Natural killer cell (primary cell): ENCODE measurements at regions not wholly inside any gene's neighbourhood (a gene's known extent, or its start where the extent isn't known, plus 50 kb on each side); places are given as distances from the start of the nearest gene placed in this dataset.

ENCODE experiments used
- ATAC-seq, 3 donors: fragments of 150-1000 bp in 2 of 3; fragments of 200-7000 bp in 1 of 3; cut with Tn5 transposase; 1 replicate in 1 of 3; 2 replicates in 2 of 3; pipeline ENCODE4 v1.10.0; 2021; ENCODE audit warnings: mild to moderate bottlenecking in 2 of 3, moderate library complexity in 2 of 3
- DNase-seq, 2 donors: peaks; one replicate each; pipeline versions ENCODE4 v3.0.0 to v3.0.0-alpha.2; 2013 to 2021; ENCODE audit warnings: mixed read lengths in 1 of 2
- H3K27ac ChIP-seq: one replicate; pipeline ENCODE4 v1.5.1; 2013; ENCODE audit warnings: mild to moderate bottlenecking, low read length
- H3K27me3 ChIP-seq: one replicate; pipeline ENCODE4 v1.6.1; 2013; ENCODE audit warnings: low read length; ENCODE audit not compliant: control insufficient read depth, insufficient read depth
- H3K36me3 ChIP-seq: one replicate; pipeline ENCODE4 v1.6.1; 2013; ENCODE audit warnings: low read length; ENCODE audit not compliant: control insufficient read depth, insufficient read depth
- H3K4me1 ChIP-seq: one replicate; pipeline ENCODE4 v1.6.1; 2013; ENCODE audit warnings: low read length; ENCODE audit not compliant: control insufficient read depth, insufficient read depth
- H3K4me3 ChIP-seq: one replicate; pipeline ENCODE4 v1.5.1; 2013; ENCODE audit warnings: low read length
- H3K9me3 ChIP-seq: one replicate; pipeline ENCODE4 v1.6.1; 2013; ENCODE audit warnings: low read length; ENCODE audit not compliant: control insufficient read depth, insufficient read depth
- H3K27ac Mint-ChIP-seq, 2 donors: one replicate each; pipeline ENCODE4 v1.8.0; 2022; ENCODE audit warnings: mild to moderate bottlenecking in 2 of 2, mixed read lengths in 2 of 2, moderate library complexity in 1 of 2
- H3K27me3 Mint-ChIP-seq, 2 donors: one replicate each; pipeline ENCODE4 v1.8.0; 2022; ENCODE audit warnings: low read depth in 2 of 2, mixed read lengths in 2 of 2
- H3K36me3 Mint-ChIP-seq: one replicate; pipeline ENCODE4 v1.8.0; 2022; ENCODE audit warnings: mixed read lengths
- H3K4me1 Mint-ChIP-seq, 2 donors: one replicate each; pipeline ENCODE4 v1.8.0; 2022; ENCODE audit warnings: mixed read lengths in 2 of 2
- H3K4me3 Mint-ChIP-seq: one replicate; pipeline ENCODE4 v1.8.0; 2022; ENCODE audit warnings: mild to moderate bottlenecking, moderate library complexity, mixed read lengths
- H3K9me3 Mint-ChIP-seq, 2 donors: one replicate each; pipeline ENCODE4 v1.8.0; 2022; ENCODE audit warnings: mixed read lengths in 2 of 2
- CTCF ChIP-seq: fragments of 200-600 bp; IDR thresholded peaks from one replicate; pipeline ENCODE4 v1.8.0; 2022; ENCODE audit warnings: antibody characterized with exemption
- WGBS: methylation state at CpG from one replicate; pipeline ENCODE4 v1.1.7; 2013; ENCODE audit warnings: missing lambda C conversion rate; ENCODE audit not compliant: insufficient coverage; 5-methylcytosine and 5-hydroxymethylcytosine counted together
- intact Hi-C: fragments of 100-400 bp; cut with micrococcal nuclease; formaldehyde crosslinking; loops from one replicate; pipeline ENCODE4 v1.14.2; 2022

- TF ChIP-seq CTCF = no peak
- H3K4me3 ChIP-seq = no peak overlapping the region
- no peak for DNase-seq
- intact Hi-C loops = no loop called here
- no peaks in the 10 kb centered on the region for H3K27me3 ChIP-seq
- Mint-ChIP-seq H3K9me3 (no peaks in the 10 kb centered on the region), H3K27me3 (peaks cover 0 to 4% of the 10 kb centered on the region in 2 donors), H3K4me1 (no peaks in the 10 kb centered on the region), H3K27ac (no peak overlapping the region), H3K4me3 (no peak overlapping the region), H3K36me3 (no peaks in the 10 kb centered on the region)
- no peak for ATAC-seq
- 92% methylated on average over 4 of the region's 6 CpGs for WGBS
- H3K4me1 ChIP-seq = no peaks in the 10 kb centered on the region
- no peaks in the 10 kb centered on the region for H3K9me3 ChIP-seq
- no peak overlapping the region for H3K27ac ChIP-seq
- no peaks in the 10 kb centered on the region for H3K36me3 ChIP-seq
These were observed 112.2 kb downstream of the SKIDA1 start for GRCh38 chr10:21413268-21413667.

- DNase-seq (peak in 1 of 2 donors; percentile 48), ATAC-seq (peak; percentile 68 to 87 (median 74))
- H3K9me3 ChIP-seq = no peaks in the 10 kb centered on the region
- Mint-ChIP-seq H3K4me3 (peak overlapping the region; percentile 18), H3K27ac (peak overlapping the region; percentile 51 to 63), H3K4me1 (peaks cover 13 to 15% of the 10 kb centered on the region in 2 donors), H3K36me3 (no peaks in the 10 kb centered on the region), H3K27me3 (peaks cover 0 to 5% of the 10 kb centered on the region in 2 donors), H3K9me3 (no peaks in the 10 kb centered on the region)
- intact Hi-C loops = no loop called here
- no peaks in the 10 kb centered on the region for H3K36me3 ChIP-seq
- no peaks in the 10 kb centered on the region for H3K27me3 ChIP-seq
- 34% methylated on average over 7 of the region's 7 CpGs for WGBS
- no peak overlapping the region for H3K4me3 ChIP-seq
- H3K27ac ChIP-seq = no peak overlapping the region
- no peaks in the 10 kb centered on the region for H3K4me1 ChIP-seq
- TF ChIP-seq CTCF = no peak
These were observed 118.8 kb downstream of the SKIDA1 start for GRCh38 chr10:21406595-21407193.

- 96% methylated on average over 8 of the region's 8 CpGs for WGBS
- H3K4me1 ChIP-seq = no peaks in the 10 kb centered on the region
- DNase-seq (no peak), ATAC-seq (no peak)
- no peaks in the 10 kb centered on the region for H3K36me3 ChIP-seq
- no peak overlapping the region for H3K4me3 ChIP-seq
- peak overlapping the region; percentile 51 to 63 for H3K27ac Mint-ChIP-seq
- no peaks in the 10 kb centered on the region for H3K27me3 ChIP-seq
- peaks cover 13 to 15% of the 10 kb centered on the region in 2 donors for H3K4me1 Mint-ChIP-seq
- H3K36me3 Mint-ChIP-seq = no peaks in the 10 kb centered on the region
- no peaks in the 10 kb centered on the region for H3K9me3 ChIP-seq
- TF ChIP-seq CTCF = no peak
- H3K27ac ChIP-seq = no peak overlapping the region
- no peaks in the 10 kb centered on the region for H3K9me3 Mint-ChIP-seq
- H3K4me3 Mint-ChIP-seq = no peak overlapping the region
- peaks cover 0 to 5% of the 10 kb centered on the region in 2 donors for H3K27me3 Mint-ChIP-seq
- intact Hi-C loops = no loop called here
These were observed 119.5 kb downstream of the SKIDA1 start for GRCh38 chr10:21405981-21406380.
